LHCN-M2 (cell line): ENCODE measurements at regions not wholly inside any gene's neighbourhood (a gene's known extent, or its start where the extent isn't known, plus 50 kb on each side); places are given as distances from the start of the nearest gene placed in this dataset.

ENCODE experiments used
- DNase-seq: peaks from one replicate; pipeline ENCODE4 v3.0.0-alpha.2; 2012; ENCODE audit warnings: low read depth

DNA sequence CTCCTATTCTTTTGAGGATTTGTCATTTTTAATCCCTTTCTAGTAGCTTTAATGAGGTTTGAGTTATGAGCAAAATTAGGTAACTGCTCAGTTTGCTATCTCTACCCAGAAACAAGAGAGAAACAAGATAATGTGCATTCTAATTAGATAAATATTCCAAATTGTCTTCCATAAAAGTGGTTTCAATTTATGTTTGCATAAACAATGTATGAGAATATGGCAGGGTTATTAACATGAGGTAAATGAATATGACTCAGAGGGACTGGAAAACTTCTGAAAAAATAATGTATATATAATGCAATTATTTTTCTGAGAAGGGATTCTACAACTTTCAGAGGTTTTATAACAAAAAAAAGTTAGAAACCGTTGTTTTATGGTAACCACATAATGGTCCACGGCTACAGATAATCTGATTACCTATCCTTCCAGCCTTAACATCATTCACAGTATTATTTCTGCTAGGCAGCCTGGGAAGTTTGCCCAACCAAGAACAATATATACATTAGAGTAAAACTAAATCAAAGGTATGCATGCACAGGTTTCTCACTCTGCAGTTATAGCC is 101.2 kb downstream of the CRPPA start:
- DNase-seq = no peak

DNA sequence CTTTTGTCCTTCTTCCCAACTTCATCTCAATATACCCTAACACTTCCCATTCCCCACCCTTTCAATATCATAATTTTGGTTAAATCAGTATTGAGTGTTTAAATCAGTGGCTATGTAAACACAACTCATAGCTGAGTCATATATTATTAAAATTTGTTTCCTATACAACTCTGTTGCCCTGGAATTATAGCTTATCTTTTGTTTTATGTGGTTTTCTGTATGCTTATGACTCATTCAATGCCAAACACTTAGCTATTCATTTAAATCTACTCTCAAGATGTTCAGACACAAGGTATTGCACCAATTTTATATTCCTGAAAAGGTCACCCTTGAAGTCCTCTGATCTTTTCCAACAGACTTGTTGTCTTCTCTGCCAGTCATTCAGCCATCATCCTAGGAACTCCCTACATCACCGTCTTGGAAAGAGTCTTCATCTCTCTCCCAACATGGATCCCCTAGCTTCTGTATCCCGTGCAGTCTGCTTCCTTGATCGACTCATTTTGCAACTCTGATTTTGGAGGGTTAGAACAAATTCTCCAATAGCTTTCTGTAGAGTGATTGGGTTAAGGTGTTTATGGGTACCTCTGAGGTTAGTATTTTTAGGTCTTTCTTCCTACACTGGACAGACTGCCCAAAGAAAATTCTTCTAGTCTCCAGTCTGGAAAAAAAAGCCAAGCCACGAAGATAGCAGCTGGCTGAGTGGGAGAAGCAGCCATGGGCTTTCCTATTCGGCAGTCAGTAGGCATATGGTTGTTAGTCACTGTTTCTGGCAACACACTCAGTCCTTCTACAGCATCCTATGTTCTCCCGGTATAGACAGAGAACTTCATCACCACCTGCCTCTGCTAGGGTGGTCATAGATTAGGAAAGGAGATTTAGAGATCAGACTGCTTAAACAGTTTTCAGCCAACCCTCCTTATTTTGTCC is 102.1 kb downstream of the CRPPA start:
- DNase-seq = peak; percentile 77

DNA sequence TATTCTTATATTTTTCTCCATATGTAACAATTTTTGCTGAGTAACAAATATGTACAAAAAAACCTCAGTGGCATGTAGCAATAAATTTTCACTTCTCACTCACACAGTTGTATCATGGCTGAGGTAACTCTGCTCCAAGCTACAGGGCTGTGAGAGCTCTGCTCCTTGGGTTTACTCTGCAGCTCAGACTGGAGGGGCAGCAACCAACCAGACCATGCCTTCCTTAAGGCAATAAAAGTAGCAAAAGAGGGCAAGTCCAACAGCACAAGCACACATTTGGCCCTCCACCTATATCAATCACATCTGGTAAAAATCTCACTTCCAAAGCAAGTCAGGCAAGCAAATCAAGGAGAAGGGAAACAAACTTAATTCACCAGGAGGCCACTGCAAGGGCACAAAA is 102.9 kb downstream of the CRPPA start:
- DNase-seq = no peak

DNA sequence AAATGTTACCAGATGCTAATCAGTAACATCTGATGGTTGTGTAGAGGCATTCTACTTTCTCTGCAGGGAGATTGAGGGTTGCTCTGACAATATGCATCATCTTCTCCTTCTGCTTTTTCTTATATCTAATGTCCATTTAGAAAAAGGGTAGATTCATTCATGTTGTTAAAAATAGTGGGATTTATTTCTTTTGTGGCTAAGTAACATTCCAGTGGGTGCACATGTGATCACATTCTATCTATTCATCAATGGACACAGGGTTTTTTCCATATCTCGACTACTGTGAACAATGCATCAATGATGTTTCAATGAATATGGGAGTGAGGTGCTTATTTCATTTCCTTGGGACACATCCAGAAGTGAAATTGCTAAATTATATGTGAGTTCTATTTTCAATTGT is 103.9 kb downstream of the CRPPA start:
- no peak for DNase-seq

DNA sequence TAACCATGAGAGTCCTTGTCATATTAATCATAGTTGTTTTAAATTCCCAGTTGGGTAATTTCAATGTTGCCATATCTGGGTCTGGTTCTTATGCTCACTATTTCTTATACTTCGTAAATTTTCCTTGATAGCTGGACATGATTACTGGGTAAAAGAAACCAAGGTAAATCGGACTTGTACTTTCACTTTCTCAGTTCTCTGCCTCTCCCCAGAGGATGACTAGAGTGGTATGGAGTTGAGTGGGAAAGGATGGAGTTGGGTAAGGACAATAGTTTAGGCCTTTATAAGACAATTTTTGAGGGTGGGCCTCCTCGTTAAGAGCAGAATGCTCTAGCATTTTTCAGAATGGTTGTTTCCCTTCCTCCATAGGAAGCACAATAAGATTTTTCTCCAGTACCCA is 106.1 kb downstream of the CRPPA start:
- no peak for DNase-seq

DNA sequence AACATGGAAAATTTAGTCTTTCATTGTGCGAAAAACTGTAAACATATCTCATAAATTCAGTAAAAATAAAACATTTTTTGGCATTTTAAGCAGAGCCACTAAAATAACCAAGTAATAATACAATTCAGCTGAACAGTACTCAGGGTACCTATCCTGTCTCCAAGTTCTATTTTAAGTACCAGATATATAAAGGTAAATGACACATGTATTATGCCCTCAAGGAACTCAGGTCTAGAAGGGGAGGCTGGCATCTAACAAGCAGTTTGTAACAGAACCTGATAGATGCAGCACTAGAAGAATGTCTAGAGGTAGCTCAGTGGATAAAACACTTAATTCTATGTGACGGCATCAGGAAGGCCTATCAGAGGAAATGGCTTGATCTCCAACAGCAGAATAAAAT is 112.2 kb downstream of the CRPPA start:
- no peak for DNase-seq

DNA sequence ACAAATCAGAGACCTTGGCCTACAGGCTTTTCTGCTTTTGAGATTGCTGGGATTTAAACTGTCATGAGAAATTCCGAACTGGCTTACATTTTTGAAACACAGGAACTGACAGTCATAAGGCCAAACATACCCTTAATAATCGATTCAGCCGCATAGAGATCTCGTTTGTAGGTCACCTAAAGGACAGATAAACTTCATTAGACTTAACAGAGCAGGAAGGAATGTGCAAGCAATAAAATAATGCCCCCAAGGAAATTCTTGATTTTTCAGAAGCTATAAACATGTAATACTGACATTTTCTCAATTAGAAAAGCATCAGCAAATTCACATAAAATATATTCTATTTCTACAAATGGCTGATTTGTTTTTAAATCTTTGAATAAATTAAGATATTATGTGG is 120.0 kb downstream of the CRPPA start:
- no peak for DNase-seq

DNA sequence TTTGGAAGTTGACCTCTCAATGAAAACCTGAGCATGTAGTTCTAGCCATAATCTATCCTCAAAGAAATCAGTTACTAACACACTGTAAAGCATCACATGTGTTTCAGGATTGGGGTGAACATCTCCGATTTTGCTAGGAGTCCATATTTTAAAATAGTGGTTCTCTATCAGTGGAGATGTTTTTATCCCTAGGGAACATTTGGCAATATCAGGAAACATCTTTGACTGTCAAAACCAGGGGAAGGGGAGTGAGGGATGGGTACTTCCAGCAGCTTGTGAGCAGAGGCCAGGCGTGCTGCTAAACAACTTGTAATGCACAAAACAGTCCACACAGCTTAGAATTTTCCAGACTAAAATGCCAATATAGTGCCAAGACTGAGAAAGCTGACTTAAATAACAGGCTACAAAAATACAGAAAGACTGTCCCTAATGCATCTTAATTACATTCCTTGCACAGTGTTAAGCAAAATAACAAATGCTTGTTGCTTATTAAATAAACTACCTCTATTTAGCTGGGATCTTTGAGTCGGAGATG is 120.9 kb downstream of the CRPPA start:
- no peak for DNase-seq

DNA sequence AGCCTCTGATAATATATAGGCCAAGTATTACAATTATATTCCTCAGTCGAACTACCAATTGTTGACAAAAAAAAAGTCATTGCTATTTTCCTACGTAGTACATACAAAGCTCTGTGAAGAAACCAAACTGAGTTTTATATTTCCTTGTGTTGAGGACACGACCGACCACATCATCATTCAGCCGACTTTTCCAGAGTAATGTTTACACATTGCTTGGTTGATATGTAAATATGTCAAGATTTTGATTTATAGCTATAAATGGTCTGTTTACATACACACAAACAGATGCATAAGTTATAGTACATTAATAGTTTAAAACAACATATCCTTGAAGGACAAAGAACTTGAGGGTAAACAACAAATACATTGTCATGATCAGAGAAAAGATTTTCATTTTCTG is 121.5 kb downstream of the CRPPA start:
- no peak for DNase-seq

DNA sequence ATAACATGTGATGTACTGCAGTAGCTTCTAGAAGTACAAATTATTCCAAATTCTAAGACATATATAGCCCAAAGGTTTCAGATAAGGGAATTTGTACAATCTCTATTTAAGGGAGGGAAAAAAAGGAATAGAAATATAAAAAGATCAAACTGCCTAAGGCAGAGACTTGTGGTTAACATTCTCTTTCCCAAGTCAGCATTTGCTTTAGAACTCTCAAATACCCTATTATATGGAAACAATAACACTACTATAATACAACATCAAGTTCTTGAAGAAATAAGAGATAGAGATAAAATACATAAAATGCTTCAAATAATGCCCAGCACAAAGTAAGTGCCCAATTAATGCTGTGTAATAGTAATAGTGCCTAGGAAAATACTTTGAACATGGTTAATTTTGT is 123.1 kb downstream of the CRPPA start:
- DNase-seq = no peak

DNA sequence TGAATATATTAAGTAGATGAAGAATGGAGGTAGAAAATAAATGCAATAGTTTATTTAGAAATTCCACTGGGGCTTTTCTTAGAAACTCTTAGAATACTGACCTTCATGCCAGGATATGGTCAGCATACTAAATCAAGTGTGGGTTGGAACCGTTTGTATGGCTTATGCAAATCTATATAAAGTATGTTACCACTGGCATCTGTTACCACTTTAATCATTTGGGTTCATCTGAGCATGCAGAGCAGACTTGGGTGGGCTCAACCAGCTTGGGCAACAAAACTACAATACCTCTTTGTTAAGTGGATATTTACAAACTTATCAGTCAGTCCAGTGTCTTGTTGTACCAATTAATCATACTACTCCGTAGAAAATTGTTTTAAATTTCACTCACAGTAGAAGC is 125.8 kb downstream of the CRPPA start:
- DNase-seq = no peak

DNA sequence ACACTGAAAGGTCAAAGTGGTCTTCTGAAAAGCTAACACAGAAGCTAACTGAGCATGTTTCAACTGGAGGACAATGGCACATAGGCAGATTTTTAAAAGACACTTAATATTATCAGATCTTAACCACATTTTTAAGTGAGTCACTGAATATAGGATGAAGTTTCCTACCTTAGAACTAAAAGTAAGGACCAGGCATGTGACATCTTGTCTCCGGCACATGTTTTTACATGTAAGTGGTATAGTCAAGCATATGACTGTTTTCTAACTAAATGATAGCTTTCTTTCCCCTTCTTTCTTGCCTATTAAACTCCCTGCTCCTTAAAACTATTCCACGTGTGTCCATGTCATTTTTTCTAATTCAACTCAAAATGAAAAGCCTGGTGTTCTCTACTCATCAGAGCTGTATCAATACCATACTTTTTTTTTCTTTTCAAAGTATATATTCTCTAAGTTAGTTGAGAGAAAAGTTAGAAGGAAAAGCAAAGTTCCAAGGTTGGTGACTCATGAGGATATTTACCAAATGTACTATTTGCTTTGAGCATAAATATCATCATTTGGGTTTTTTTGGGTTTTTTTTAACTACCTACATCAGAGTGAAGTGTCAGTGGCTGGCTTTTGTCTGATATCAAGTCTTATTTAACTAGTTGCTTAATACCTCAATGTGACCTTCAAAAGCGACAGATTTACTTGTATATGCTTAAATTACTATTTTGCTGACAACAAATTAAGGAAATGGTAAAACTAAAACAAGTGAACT is 127.5 kb downstream of the CRPPA start:
- peak; percentile 24 for DNase-seq

DNA sequence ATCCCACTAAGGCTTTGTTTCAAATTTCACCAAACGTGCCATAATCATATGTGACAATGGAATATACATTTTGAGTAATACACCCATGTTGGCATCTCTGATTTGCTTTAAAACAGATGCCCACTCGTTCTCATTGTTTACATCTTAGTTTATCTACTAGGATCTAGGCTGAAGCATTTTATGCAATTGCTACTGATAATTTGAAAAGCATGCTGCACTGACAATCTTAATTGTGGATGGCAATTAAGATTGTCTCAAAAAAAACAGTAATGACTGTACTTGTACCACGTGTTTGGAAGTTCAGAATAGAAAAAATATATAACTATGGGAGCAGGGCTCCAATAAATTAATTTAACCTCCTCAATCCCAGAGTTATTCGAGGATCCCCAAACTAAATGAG is 136.8 kb downstream of the CRPPA start:
- DNase-seq = no peak

DNA sequence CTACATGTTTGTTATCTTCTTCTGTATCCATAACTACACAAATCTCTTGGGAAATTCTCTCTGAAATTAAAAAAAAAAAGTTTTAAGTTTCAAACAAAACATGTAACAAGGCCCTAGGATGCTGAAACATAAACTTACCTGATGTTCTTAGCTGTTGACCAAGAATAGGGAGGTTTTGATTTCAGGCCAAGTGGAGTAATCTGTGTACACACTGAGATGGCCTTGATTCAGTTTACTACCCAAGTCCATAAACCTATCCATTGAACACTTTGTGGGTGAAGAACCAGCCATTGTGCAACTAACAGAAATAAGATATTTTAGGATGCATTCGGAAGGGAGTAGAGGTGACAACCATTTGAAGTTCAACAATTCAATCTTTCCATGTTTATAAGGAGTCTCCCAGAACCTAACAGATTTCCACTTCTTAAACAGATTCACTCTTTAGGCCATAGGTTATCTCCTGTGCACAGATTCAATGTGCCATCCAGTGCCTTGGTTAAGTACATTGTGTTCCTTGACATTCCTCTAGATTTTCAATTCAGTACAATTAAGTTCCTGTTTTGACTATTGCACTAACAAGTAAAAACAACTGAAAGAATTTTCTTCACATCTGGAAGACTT is 143.1 kb downstream of the CRPPA start:
- peak; percentile 32 for DNase-seq

DNA sequence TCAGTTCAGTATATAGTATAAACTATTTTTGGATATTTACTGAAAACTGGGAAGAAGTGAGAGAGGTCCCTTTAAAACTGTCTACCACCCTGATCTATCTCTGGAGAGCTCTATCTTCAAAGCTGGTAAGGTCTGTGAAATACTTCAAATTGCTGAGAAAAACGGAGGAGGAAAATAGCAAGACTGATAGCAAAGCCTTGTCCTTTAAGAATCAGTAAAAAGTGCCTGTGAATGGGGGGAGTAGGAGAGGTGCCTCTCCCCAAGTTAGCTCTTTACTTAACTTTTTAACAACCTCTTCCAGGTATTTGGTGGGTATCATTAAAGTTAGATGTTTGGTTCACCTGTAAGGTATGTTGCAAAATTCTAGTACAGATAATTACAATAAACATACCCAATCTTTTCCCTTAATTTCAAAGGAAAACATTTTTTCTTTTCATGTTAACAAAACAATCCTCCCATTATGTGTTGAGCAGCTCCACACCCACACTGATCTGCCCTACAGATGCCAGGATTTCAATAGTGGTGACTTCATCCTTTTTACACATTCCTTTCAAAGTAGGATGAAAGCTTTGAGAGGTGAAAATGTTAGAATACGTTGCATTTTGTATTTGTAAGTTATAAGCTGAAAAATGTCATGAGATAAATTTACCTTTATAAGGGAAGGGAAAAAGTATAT is 149.2 kb downstream of the CRPPA start:
- peak; percentile 35 for DNase-seq

DNA sequence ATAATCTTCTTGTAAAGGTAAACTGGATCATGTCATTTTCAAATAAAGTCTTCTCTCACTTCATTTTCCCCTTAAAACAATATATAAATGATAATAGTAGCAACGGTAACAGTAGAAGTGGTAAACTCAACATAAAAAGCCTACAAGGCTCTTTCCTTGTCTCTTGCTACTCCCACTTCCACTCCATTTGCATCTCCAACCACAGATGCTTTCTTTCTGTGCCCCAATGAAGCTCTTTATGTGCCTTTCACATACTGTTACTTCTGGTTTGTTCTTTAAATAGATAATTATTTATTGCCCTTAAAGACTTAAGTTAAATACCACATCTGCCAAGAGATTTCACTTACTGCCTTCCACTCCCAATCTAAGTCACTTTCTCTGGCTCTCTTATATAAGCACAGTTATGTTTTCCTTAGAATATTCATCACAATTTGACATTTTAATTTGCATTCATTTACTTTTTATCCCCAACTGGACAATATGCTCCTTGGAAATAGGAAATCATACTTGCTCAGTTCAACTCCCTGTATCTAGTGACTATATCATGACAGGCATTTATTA is 149.9 kb downstream of the CRPPA start:
- DNase-seq = no peak

DNA sequence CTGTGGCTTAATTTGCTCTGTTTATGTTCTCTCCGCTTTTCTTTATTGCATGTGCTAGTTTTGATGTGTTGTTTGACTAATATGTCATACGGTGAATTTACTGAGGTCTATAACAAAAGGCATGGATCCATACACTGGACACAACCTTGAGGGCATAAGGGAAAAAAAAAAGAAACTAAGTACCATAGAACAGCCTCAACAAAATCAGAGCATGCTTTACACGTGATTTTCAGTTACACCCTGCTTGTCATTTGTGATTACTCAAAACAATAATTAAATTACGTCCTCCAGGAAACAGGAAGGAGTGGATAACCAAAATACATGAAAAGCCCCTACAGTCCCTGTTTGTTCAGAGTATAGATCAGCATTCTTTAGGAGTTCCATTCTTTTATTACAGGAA is 150.5 kb downstream of the CRPPA start:
- no peak for DNase-seq

DNA sequence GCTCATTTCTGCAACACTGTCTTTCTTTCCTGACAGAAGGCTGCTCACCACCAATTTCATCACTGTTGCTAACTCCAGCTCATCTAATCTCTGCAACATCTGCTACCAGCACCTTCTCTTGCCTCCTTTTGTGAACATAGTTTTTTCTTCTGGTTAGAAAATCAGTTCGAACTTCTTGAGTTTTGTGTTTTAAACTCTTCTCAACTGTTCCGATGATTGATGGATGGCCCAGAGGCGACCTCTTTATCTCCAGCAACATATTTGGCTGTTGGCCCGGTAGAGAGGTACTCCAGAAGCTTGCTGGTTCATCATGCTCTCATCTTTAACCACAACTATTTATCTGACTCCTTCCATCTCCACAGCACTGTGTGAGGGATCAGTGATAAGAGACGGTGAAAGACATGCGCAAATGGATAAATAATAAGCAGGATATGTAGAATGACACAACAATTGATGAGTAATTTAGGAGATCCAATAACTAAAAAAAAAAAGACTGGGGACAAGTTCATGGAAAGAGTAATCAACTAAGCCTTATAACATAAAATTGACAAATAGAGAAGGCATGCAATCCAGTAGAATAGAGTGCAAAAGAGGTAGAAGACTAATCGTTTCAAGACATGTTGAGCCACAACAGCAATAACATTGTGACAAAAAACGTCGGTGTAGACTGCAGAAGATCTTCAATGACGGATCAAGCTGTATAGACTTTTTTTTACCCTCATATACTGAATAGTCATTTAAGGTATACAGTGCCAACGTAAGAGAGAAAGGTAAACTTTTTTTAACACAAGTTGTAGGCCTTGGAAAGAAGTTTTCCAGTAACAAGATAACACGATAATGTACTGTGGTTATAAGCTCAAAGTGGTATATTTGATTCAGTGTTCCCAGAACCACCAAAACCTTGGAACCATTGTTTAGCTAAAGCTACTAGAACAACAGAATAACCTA is 152.2 kb downstream of the CRPPA start:
- peak; percentile 98 for DNase-seq

DNA sequence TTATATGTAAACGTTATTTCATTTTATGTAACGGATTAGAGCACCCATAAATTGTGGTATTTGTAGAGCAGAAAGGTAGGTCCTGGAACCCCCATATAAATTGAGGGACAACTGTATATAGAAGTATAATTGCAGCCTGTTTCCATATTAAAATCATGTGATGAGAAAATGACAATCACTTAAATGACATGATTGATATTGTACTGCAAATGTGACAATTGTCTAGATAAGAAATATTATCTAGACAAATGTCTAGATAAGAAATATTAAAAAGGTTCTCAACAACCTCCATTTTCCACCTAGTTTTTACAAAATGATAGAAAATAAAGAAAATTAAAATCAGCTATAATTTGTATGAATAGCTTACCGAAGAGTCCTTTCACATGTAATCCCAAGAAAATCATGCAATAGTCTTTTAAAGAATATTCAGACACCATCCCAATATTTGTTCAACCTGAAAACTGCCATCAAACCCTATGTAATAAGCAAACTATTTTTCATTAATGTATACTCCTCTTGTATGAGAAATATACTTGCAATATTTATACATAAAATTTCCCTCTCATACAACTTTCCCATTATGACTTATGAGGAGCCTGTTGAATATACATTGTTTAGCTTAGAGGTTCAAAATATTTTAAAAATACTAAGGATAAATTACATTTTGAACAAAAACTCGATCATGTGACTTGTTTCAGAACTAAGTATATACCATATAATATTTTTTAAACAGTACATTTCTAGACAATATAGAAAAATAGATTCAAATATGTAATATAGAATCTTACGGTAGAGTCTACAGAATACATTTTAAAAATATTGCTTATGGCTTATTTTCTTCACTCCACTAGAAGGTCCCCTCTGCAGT is 153.2 kb downstream of the CRPPA start:
- no peak for DNase-seq
